GM18502 (cell line): ENCODE measurements at regions not wholly inside any gene's neighbourhood (a gene's known extent, or its start where the extent isn't known, plus 50 kb on each side); places are given as distances from the start of the nearest gene placed in this dataset.
"Not testable (repeated sequence)": the region's sequence is repeated elsewhere in the genome, so short reads cannot be mapped to it uniquely, and the experiment has no call there.

Source experiments
- ATAC-seq: cut with Tn5 transposase; IDR thresholded peaks from one replicate; pipeline ENCODE4 v1.9.1; 2021; ENCODE audit warnings: mild to moderate bottlenecking; ENCODE audit not compliant: unreplicated experiment, poor library complexity

GRCh38 chr13:74761801-74762757 lies 627.9 kb upstream of the KLF12 start:
- no peak for ATAC-seq

- ATAC-seq, result no peak
These were observed 624.0 kb upstream of the KLF12 start for GRCh38 chr13:74758188-74758587.

- no peak for ATAC-seq
These were observed 620.9 kb upstream of the KLF12 start for GRCh38 chr13:74755065-74755464.

GRCh38 chr13:74751739-74752138 lies 617.5 kb upstream of the KLF12 start:
- no peak for ATAC-seq

DNA sequence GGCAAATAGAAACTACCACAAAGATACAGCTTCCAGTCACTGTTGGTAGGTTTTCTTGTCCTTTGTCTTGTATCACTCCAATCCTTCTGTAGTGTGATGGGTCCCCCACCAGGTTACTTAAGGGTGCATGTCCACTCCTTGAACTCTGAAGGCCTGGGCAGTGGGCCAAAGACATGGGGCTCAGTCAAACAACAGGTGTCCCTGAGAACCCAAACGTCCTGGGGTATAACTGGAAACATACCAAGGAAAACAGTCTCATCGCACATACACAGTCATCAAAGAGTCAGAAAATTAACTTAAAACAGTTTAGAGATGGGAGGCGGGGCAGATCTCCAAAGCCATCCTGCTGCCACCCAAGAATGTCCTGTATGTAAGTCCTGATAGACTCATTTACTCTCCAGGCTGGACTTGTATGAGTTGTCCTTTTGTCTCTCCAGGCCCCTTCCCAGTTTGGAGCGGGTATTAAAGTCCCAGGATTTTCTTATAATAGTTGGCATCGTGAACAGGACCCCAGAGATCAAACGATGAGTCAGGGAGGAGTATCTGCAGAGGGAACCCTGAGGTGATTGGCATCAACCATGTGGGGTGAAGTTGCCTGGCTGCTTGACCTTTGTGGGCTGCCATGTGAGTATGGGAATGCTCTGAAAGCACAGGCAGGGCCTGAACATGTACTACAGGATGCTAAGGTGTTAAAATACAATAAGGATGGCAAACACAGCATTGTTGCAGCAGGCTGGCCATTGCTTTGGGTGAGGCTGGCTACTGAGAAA lies 613.2 kb upstream of the KLF12 start:
- ATAC-seq, result no peak

- no peak for ATAC-seq
These were observed 609.8 kb upstream of the KLF12 start for GRCh38 chr13:74743992-74744391.

- ATAC-seq, result no peak
These were observed 607.5 kb upstream of the KLF12 start for GRCh38 chr13:74741732-74742131.

- ATAC-seq, result no peak
These were observed 598.7 kb upstream of the KLF12 start for GRCh38 chr13:74732736-74733385.

GRCh38 chr13:74731731-74732130 lies 597.5 kb upstream of the KLF12 start:
- ATAC-seq, result no peak

GRCh38 chr13:74730556-74731331 lies 596.5 kb upstream of the KLF12 start:
- no peak for ATAC-seq

DNA sequence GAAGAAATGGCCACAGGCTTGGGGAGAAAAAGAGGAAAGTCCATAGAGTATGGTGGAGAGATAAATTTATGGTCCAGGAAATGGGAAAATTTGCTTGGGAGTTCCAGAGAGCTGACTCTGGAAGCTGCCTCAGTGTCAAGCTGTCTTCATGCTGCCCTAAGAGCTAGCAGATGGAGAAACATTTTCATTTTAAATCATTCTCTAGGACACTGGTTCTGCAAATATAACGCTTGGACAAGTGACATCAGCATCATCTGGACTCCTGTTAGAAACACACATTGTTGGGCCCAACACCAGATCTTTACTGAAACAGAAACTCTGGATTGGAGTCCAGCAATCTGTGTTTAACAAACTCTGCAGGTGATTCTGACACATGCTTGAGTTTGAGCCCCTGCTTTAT lies 592.0 kb upstream of the KLF12 start:
- no peak for ATAC-seq

DNA sequence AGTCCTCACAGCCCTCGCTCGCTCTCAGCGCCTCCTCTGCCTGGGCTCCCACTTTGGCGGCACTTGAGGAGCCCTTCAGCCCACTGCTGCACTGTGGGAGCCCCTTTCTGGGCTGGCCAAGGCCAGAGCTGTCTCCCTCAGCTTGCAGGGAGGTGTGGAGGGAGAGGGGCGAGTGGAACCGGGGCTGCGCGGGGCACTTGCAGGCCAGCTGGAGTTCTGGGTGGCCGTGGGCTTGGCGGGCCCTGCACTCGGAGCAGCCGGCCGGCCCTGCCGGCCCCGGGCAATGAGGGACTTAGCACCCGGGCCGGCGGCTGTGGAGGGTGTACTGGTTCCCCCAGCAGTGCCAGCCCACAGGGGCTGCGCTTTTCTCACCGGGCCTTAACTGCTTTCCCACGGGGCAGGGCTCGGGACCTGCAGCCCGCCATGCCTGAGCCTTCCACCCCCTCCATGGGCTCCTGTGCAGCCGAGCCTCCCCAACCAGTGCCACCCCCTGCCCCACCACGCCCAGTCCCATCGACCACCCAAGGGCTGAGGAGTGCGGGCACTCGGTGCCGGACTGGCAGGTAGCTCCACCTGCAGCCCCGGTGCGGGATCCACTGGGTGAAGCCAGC lies 584.1 kb upstream of the KLF12 start:
- not testable (repeated sequence) for ATAC-seq

DNA sequence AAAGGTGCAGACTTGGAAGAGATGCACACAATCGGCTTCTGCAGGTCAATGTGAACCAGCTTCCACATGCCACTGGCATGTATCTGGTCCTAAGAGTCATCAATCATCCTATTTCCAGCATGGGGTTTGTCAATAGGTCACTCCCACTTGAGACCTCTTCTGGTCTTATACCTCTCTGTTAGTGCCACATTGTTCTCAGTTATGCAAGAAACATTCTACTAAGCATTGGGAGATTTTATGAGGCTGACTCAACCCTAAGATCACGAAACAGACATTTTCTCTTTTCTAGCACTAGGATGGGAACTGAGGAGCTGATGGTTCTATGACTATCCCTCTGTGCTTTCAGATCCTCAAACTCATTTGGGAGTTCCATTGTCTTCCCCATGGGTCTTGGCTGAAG lies 581.5 kb upstream of the KLF12 start:
- ATAC-seq, result no peak

DNA sequence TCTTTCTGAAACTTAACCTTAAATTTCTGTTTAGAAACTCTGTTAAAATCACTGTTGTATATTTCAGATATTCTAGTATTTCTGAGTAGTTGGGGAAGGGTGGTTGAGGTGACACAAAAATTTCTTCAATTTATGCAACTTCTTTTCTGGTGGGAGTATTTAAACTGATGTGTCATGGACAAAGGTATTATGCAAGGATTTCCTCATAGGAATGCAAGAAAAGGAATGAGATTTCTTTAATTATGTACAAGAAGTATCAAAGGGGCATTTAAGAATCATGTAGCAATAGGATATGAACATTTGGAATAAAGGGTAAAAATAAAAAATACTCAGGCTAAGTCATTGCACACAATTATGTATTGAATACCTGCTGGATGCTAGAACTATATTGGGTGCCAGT lies 575.8 kb upstream of the KLF12 start:
- no peak for ATAC-seq

- no peak for ATAC-seq
These were observed 575.0 kb upstream of the KLF12 start for GRCh38 chr13:74709226-74709625.

- ATAC-seq, result no peak
These were observed 574.4 kb upstream of the KLF12 start for GRCh38 chr13:74708629-74709028.

DNA sequence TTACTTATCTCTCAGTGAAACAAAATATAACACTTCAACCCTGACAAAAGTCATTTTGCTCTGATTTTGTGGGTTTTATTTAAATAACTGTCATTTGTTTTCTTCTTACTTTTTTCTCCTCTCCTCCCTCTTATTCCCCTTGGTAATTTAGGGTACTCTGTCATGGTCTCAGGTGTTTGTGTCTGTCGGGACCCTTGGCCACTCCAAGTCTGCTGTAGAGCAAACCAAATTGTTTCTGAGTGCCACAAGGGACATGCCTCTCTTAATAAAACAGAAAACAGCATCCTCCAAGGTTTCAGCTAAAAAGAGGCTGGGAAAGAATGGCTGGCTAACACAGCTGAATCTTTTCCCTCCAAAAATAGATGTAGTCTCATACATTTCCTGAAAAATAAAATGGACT lies 573.1 kb upstream of the KLF12 start:
- no peak for ATAC-seq

GRCh38 chr13:74706801-74707200 lies 572.6 kb upstream of the KLF12 start:
- no peak for ATAC-seq

GRCh38 chr13:74705438-74705837 lies 571.2 kb upstream of the KLF12 start:
- no peak for ATAC-seq
